Osteocyte (in vitro differentiated cells): ENCODE measurements at regions not wholly inside any gene's neighbourhood (a gene's known extent, or its start where the extent isn't known, plus 50 kb on each side); places are given as distances from the start of the nearest gene placed in this dataset.

Source experiments
- DNase-seq: peaks from one replicate; pipeline ENCODE4 v3.0.0; 2021; ENCODE audit warnings: mixed read lengths; ENCODE audit not compliant: unreplicated experiment; ENCODE audit errors: extremely low spot score
- H3K27ac Mint-ChIP-seq: one replicate; pipeline ENCODE4 v1.8.0; 2021; ENCODE audit warnings: mild to moderate bottlenecking, mixed read lengths; ENCODE audit not compliant: unreplicated experiment
- H3K27me3 Mint-ChIP-seq: one replicate; pipeline ENCODE4 v1.8.0; 2021; ENCODE audit warnings: mixed read lengths; ENCODE audit not compliant: unreplicated experiment
- H3K36me3 Mint-ChIP-seq: one replicate; pipeline ENCODE4 v1.8.0; 2021; ENCODE audit warnings: mixed read lengths; ENCODE audit not compliant: unreplicated experiment
- H3K4me1 Mint-ChIP-seq: one replicate; pipeline ENCODE4 v1.8.0; 2021; ENCODE audit warnings: mixed read lengths; ENCODE audit not compliant: unreplicated experiment
- H3K4me3 Mint-ChIP-seq: one replicate; pipeline ENCODE4 v1.8.0; 2021; ENCODE audit warnings: mild to moderate bottlenecking, moderate library complexity, mixed read lengths; ENCODE audit not compliant: unreplicated experiment
- H3K9me3 Mint-ChIP-seq: one replicate; pipeline ENCODE4 v1.8.0; 2021; ENCODE audit warnings: mixed read lengths; ENCODE audit not compliant: unreplicated experiment
- CTCF ChIP-seq: fragments of 200-600 bp; sonication (generic); IDR thresholded peaks from 2 replicates; pipeline ENCODE4 v1.5.0; 2021; ENCODE audit warnings: antibody characterized with exemption, mild to moderate bottlenecking, moderate library complexity

DNA sequence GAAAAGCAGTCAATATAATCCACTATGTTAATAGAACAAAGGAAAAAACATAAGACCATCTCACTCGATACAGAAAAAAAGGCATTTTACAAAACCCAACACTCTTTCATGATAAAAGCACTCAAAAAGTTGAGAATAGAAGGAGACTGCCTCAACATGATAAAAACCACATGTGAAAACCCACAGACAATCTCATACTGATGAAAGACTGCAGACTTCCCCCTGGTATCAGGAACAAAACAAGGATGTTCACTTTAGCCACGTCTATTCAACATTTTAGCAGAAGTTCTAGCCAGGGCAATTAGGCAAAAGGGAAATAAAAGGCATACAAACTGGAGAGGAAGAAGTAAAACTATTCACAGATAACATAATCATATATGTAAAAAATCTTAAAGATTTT, 285.9 kb downstream of the EIPR1 start:
- no peaks in the 10 kb centered on the region for H3K36me3 Mint-ChIP-seq
- H3K27ac Mint-ChIP-seq, result no peak overlapping the region
- no peak overlapping the region for H3K4me3 Mint-ChIP-seq
- TF ChIP-seq CTCF, result no peak
- DNase-seq, result no peak
- no peaks in the 10 kb centered on the region for H3K27me3 Mint-ChIP-seq
- H3K9me3 Mint-ChIP-seq, result peaks cover 4% of the 10 kb centered on the region
- no peaks in the 10 kb centered on the region for H3K4me1 Mint-ChIP-seq

DNA sequence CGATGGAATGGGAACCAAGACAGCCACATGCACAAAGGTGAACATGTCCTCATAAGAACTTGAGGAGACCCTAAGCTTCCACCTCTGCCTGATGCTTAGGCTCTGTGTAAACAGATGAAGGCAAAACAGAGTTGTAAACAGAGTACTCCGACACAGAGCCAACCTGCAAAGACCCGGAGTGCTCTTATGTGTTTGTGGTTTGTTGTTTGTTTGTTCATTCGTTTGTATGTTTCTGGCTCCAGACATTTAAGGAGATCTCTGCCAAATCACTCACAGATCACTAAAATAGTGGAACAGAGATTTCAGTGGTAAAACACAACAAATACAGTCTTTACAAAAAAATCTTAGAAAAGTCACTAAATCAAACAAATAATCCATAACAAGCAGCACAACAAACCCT, 294.9 kb downstream of the EIPR1 start:
- Mint-ChIP-seq H3K27me3 (peaks cover 2% of the 10 kb centered on the region), H3K9me3 (peaks cover 7% of the 10 kb centered on the region), H3K4me1 (no peaks in the 10 kb centered on the region), H3K4me3 (no peak overlapping the region), H3K36me3 (no peaks in the 10 kb centered on the region), H3K27ac (no peak overlapping the region)
- TF ChIP-seq CTCF, result no peak
- no peak for DNase-seq

GRCh38 chr2:3079959-3080948, 297.4 kb downstream of the EIPR1 start:
- H3K36me3 Mint-ChIP-seq, result no peaks in the 10 kb centered on the region
- TF ChIP-seq CTCF, result no peak

GRCh38 chr2:3079466-3079865, 298.2 kb downstream of the EIPR1 start:
- H3K4me3 Mint-ChIP-seq, result no peak overlapping the region
- no peaks in the 10 kb centered on the region for H3K9me3 Mint-ChIP-seq
- H3K27ac Mint-ChIP-seq, result no peak overlapping the region
- no peaks in the 10 kb centered on the region for H3K4me1 Mint-ChIP-seq
- H3K27me3 Mint-ChIP-seq, result peaks cover 2% of the 10 kb centered on the region
- H3K36me3 Mint-ChIP-seq, result no peaks in the 10 kb centered on the region
- TF ChIP-seq CTCF, result no peak
- no peak for DNase-seq

More at GRCh38 chr2:3079959-3080948, 297.4 kb downstream of the EIPR1 start:
- peaks cover 4% of the 10 kb centered on the region for H3K9me3 Mint-ChIP-seq
- no peak overlapping the region for H3K4me3 Mint-ChIP-seq
- DNase-seq, result no peak
- no peaks in the 10 kb centered on the region for H3K4me1 Mint-ChIP-seq
- no peak overlapping the region for H3K27ac Mint-ChIP-seq
- peaks cover 2% of the 10 kb centered on the region for H3K27me3 Mint-ChIP-seq

DNA sequence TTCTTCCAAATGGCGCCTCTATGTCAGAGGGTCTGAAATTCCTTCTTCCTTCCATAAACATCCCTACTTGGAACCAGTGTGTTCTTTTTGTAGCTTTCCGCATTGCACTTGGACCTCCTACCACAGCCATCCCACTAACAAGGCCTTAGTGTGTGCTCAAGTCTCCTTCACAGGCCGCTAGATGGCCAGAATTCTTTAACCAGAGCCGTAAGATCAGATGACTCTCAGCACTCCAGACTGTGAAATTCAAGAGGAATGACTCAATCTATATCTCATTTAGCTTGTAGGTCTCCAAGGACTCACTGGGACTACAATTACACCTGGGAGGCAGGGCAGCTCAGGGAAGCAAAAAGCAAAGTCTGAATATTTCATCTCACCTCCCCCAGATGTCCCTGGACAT, 298.9 kb downstream of the EIPR1 start:
- Mint-ChIP-seq H3K4me1 (no peaks in the 10 kb centered on the region), H3K27ac (no peak overlapping the region), H3K4me3 (no peak overlapping the region), H3K27me3 (peaks cover 2% of the 10 kb centered on the region), H3K36me3 (no peaks in the 10 kb centered on the region), H3K9me3 (no peaks in the 10 kb centered on the region)
- no peak for DNase-seq
- TF ChIP-seq CTCF, result no peak
